Activated T-cell treated with anti-CD3 and anti-CD28 coated beads, Interleukin-2, amount 50 U/mL, for 72 hours (primary cell): ENCODE measurements at regions not wholly inside any gene's neighbourhood (a gene's known extent, or its start where the extent isn't known, plus 50 kb on each side); places are given as distances from the start of the nearest gene placed in this dataset.
"Not testable (repeated sequence)": the region's sequence is repeated elsewhere in the genome, so short reads cannot be mapped to it uniquely, and the experiment has no call there.

Experiments used
- ATAC-seq, 2 donors: fragments of 150-1000 bp; cut with Tn5 transposase; replicated peaks in 1 of 2; 2 replicates each; pipeline ENCODE4 v1.10.0; 2021; ENCODE audit warnings: moderate library complexity in 2 of 2, mild to moderate bottlenecking in 1 of 2
- DNase-seq, 2 donors: peaks; one replicate each; pipeline ENCODE4 v3.0.0; 2021 to 2022; ENCODE audit warnings: mixed read lengths in 1 of 2
- H3K27ac Mint-ChIP-seq: one replicate; pipeline ENCODE4 v1.8.0; 2022; ENCODE audit warnings: mild to moderate bottlenecking, moderate library complexity, mixed read lengths
- H3K27me3 Mint-ChIP-seq: one replicate; pipeline ENCODE4 v1.8.0; 2022; ENCODE audit warnings: low read depth, mixed read lengths
- H3K36me3 Mint-ChIP-seq, 2 donors: one replicate each; pipeline ENCODE4 v1.8.0; 2022; ENCODE audit warnings: mixed read lengths in 2 of 2, mild to moderate bottlenecking in 1 of 2; ENCODE audit not compliant: insufficient read depth in 2 of 2
- H3K4me1 Mint-ChIP-seq: one replicate; pipeline ENCODE4 v1.8.0; 2022; ENCODE audit warnings: low read depth, mixed read lengths
- H3K4me3 Mint-ChIP-seq, 2 donors: one replicate each; pipeline ENCODE4 v1.8.0; 2022; ENCODE audit warnings: mild to moderate bottlenecking in 2 of 2, mixed read lengths in 2 of 2, moderate library complexity in 2 of 2
- H3K9me3 Mint-ChIP-seq, 2 donors: one replicate each; pipeline ENCODE4 v1.8.0; 2022; ENCODE audit warnings: mixed read lengths in 2 of 2

DNA sequence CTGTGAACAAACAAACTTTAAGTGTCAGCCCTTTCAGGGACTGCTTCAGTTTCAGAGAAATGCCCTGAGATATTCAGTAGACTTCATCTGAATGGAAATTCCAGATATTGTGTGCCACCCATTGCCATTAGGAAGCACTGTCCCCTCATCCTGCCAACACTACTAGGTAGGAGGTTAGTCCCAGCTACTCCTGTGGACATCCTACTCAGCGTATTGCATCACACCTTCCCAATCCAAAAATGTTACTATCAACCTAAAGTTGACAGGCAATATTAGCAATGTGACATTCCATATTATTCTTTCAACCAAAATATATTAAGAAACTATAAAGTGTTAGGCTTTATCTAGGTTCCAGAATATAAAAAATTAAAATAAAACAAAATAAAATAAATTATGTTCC lies 552.0 kb upstream of the ST8SIA4 start:
- no peak overlapping the region for H3K4me3 Mint-ChIP-seq
- ATAC-seq, result no peak
- H3K36me3 Mint-ChIP-seq, result no peaks in the 10 kb centered on the region
- DNase-seq, result no peak
- no peaks in the 10 kb centered on the region for H3K27me3 Mint-ChIP-seq
- no peak overlapping the region for H3K27ac Mint-ChIP-seq
- H3K9me3 Mint-ChIP-seq, result no peaks in the 10 kb centered on the region
- H3K4me1 Mint-ChIP-seq, result no peaks in the 10 kb centered on the region

DNA sequence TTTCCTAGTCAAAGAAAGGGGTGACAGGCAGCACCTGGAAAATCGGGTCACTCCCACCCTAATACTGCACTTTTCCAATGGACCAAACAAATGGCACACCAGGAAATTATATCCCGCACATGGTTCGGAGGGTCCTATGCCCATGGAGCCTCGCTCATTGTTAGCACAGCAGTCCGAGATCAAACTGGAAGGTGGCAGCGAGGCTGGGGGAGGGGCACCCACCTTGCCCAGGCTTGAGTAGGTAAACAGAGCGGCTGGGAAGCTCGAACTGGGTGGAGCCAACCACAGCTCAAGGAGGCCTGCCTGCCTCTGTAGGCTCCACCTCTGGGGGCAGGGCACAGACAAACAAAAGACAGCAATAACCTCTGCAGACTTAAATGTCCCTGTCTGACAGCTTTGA lies 539.2 kb upstream of the ST8SIA4 start:
- ATAC-seq, H3K27me3 Mint-ChIP-seq, H3K27ac Mint-ChIP-seq, H3K4me3 Mint-ChIP-seq, H3K4me1 Mint-ChIP-seq, H3K36me3 Mint-ChIP-seq, DNase-seq, H3K9me3 Mint-ChIP-seq: not testable (repeated sequence)

DNA sequence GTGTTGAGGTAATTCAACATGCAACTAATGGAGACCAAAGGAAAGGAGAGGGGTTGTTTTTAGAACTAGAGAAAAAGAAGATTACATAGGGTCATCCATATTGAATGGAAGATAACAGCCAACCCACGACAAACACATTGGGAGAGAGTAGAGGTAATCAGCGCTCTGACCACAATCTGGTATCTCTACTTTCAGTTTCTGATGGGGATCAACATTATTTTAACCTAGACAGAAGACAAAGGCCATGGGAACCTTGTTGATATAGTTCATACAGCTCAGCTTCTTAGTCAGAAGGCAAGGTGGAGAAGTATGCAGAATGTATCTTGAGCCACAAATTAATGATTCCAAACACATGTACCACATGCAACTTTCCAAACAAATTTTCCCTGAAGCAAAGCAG lies 537.1 kb upstream of the ST8SIA4 start:
- Mint-ChIP-seq H3K36me3 (peaks cover 0 to 2% of the 10 kb centered on the region in 2 donors), H3K27ac (no peak overlapping the region), H3K9me3 (peaks cover 3 to 6% of the 10 kb centered on the region in 2 donors), H3K4me1 (no peaks in the 10 kb centered on the region), H3K4me3 (no peak overlapping the region), H3K27me3 (no peaks in the 10 kb centered on the region)
- no peak for ATAC-seq
- no peak for DNase-seq

DNA sequence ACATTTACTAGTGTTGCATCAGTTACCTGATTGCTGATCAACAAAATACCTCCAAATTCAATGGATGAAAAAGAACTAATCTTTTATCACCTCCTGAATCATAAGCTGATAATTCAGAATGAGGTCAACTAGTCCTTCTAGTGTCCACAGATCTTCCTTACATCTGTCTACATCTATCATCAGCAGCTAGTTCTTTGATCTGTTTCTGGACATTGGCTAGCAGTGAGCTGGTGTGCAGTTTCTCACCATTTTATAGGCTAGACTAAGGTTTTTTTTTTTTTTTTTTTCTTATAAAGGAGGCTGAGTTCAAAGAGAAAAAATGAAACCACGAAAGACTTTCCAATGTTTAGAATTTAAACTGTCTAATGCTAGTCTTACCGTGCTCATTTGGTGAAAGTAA lies 534.3 kb upstream of the ST8SIA4 start:
- Mint-ChIP-seq H3K27me3 (no peaks in the 10 kb centered on the region), H3K4me3 (no peak overlapping the region), H3K4me1 (no peaks in the 10 kb centered on the region), H3K36me3 (no peaks in the 10 kb centered on the region), H3K9me3 (no peaks in the 10 kb centered on the region), H3K27ac (no peak overlapping the region)
- no peak for DNase-seq
- no peak for ATAC-seq

DNA sequence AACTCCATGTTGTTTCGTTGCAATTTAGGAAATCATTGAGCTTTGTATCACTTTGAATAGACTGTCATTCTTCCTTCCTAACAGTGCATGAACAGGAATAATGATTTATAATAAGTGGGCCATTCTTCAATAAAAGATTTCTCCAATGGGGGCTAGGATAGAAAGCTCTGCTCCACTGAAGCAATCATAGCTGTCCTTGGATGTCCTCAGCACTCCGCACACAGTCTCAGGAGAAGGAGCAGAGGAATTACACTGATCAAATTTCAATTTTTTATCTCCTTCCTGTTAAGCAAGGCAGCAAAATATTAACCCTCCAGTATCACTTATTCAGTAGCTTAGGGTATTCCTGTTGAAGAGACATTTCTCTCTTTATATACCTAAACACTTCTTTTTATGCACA lies 532.7 kb upstream of the ST8SIA4 start:
- DNase-seq, result no peak
- Mint-ChIP-seq H3K27ac (no peak overlapping the region), H3K4me1 (no peaks in the 10 kb centered on the region), H3K4me3 (no peak overlapping the region), H3K36me3 (no peaks in the 10 kb centered on the region), H3K9me3 (peaks cover 0 to under 1% of the 10 kb centered on the region in 2 donors), H3K27me3 (no peaks in the 10 kb centered on the region)
- ATAC-seq, result no peak

DNA sequence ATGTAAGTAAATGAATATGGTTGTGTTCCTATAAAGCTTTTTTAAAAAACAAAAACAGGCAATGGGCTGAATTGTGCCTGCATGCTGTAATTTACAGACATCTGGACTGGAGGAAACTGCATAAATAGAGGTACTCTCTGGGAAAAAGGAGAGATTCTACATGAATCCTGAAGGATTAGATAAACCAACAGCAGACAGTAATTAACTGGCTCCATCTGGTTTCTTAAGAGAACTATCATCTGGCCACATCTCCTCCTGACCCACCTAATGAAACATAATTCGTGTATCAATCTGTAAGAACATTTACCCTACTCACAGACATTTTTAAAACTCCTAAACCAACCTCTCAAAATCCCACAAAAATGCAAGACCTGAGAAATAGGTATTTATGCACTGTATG lies 528.1 kb upstream of the ST8SIA4 start:
- H3K36me3 Mint-ChIP-seq, result peaks cover 0 to 1% of the 10 kb centered on the region in 2 donors
- H3K4me1 Mint-ChIP-seq, result no peaks in the 10 kb centered on the region
- DNase-seq (no peak), ATAC-seq (no peak)
- H3K27me3 Mint-ChIP-seq, result no peaks in the 10 kb centered on the region
- no peak overlapping the region for H3K4me3 Mint-ChIP-seq
- peaks cover 4% of the 10 kb centered on the region in 2 donors for H3K9me3 Mint-ChIP-seq
- no peak overlapping the region for H3K27ac Mint-ChIP-seq

DNA sequence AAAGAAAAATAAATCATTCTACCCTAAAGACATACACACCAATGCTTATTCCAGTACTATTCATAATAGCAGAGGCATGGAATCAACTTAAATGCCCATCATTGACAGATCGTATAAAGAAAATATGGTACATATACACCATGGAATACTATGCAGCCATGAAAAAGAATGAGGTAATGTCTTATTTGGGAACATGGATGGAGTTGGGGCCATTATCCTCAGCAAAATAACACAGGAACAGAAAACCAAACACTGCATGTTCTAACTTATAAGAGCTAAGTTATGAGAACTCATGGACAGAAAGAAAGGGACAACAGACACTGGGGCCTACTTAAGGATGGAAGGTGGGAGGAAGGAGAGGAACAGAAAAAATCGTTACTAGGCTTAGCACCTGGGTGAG lies 527.5 kb upstream of the ST8SIA4 start:
- Mint-ChIP-seq H3K4me3 (no peak overlapping the region), H3K27me3 (no peaks in the 10 kb centered on the region), H3K9me3 (peaks cover 4% of the 10 kb centered on the region in 2 donors), H3K36me3 (peaks cover 0 to 1% of the 10 kb centered on the region in 2 donors), H3K27ac (no peak overlapping the region), H3K4me1 (no peaks in the 10 kb centered on the region)
- DNase-seq (no peak), ATAC-seq (no peak)

DNA sequence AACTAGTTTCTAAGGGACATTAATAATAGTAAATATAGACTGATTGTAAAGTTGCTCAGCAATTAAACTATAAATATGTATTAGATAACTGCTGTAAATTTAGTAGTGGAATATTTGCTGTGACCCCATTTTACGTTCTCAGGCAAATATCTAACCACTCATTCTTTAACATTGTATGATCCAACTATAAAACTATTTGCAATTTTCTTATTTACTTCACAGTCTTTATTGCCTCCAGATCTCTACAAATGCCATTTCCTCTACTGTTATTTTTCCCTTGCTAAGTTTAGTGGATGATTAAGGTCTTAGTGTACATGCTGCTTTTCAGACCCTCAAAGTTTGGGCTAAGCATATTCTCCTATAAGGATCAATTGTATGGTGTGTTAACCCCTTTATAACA lies 526.2 kb upstream of the ST8SIA4 start:
- Mint-ChIP-seq H3K27ac (no peak overlapping the region), H3K9me3 (peaks cover 4% of the 10 kb centered on the region in 2 donors), H3K27me3 (no peaks in the 10 kb centered on the region), H3K36me3 (peaks cover 0 to 1% of the 10 kb centered on the region in 2 donors), H3K4me1 (no peaks in the 10 kb centered on the region), H3K4me3 (no peak overlapping the region)
- ATAC-seq, result no peak
- DNase-seq, result no peak

DNA sequence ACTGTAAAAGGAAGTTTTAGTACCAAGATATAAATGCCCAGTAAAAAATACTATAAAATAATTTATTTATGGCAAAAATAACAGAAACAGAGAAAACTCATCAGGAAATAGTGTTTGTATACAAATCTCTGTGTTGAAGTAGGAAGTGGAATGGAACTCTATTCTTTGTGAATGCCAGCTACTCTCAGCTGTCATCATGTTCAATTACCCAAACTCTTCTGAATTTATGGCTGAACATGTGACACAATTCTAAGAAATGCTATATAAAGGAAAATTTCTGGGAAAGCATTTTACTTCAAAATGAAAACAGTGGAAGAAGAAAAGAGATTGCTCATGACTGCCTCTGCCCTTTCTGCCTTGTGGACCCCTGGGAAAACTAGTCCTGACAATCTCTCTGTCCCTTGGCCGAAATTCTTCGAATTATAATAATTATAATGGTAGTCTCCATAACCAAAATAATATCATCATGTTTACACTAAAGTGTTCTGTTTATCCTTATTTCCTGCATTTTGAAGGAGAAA lies 522.3 kb upstream of the ST8SIA4 start:
- Mint-ChIP-seq H3K9me3 (peaks cover under 1 to 1% of the 10 kb centered on the region in 2 donors), H3K36me3 (peaks cover 0 to under 1% of the 10 kb centered on the region in 2 donors), H3K27ac (no peak overlapping the region), H3K4me3 (no peak overlapping the region), H3K27me3 (no peaks in the 10 kb centered on the region), H3K4me1 (no peaks in the 10 kb centered on the region)
- ATAC-seq, result no peak
- no peak for DNase-seq

DNA sequence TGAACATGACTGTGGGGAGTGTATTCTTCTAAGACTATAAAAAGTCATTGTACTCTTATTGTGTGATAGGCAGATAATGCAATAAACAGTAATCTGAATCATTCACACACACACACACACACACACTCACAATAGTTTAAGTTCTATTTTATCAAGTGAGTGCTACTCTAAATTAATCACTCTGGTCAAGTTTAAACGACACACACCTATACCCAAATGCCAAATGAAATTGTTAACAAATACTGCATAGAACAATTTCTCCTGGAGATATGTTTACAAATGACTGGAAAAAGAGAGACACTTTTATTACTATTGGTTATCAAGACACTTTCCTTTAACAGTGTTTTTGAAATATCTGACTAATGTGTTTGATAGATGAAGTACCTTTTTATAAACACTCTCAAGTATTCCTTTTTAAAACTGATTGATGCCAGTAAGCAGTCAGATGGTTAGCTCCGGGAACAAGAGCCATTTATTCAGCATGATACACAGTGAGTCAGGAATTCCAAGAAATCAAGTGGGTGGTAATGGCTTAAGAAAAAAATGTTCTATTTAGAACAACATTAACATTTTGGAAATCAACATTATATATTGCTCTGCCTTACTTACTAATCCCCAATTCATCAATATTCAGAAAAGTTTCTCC lies 521.6 kb upstream of the ST8SIA4 start:
- no peak overlapping the region for H3K27ac Mint-ChIP-seq
- H3K27me3 Mint-ChIP-seq, result no peaks in the 10 kb centered on the region
- ATAC-seq (no peak), DNase-seq (no peak)
- H3K4me3 Mint-ChIP-seq, result no peak overlapping the region
- no peaks in the 10 kb centered on the region for H3K4me1 Mint-ChIP-seq
- no peaks in the 10 kb centered on the region for H3K36me3 Mint-ChIP-seq
- H3K9me3 Mint-ChIP-seq, result no peaks in the 10 kb centered on the region

DNA sequence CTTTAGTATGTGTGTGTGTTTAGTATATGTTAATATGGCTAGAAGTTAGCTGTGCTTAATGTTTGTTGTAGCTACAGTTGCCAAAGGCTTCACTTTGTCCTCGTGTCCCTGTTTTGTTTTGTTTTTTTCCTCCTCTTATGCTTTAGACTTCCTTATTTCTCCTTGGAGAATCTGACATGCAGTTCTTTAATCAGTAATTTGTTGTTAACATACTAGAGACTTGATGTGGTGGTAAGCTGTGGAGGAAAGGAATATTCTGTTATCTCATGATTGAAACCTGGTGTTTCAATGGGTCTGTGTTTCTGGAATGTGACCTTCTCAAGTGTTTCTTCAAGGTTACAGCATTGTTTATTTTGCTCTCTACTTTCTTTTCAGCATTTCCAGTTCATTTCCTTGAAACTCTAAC lies 515.6 kb upstream of the ST8SIA4 start:
- Mint-ChIP-seq H3K4me3 (no peak overlapping the region), H3K36me3 (no peaks in the 10 kb centered on the region), H3K27me3 (no peaks in the 10 kb centered on the region), H3K27ac (no peak overlapping the region), H3K9me3 (no peaks in the 10 kb centered on the region), H3K4me1 (no peaks in the 10 kb centered on the region)
- ATAC-seq (no peak), DNase-seq (no peak)

DNA sequence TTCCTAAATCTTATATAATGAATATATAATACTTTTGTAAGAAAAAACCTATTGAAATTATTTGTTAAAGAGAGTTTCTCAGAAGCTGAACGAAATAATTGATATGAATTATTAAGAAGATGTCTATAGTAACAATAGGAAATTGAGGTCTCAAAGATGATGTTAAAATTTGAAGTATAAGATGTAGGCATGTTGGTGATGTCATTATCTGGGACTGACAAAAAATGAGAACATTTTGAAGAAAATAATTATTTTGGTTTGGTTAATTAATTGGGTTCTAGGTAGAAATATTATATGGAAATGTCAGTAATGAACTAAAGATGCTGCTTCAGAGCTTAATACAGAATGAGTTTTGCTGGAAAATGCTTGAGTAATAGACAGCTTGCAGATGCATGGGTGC lies 501.4 kb upstream of the ST8SIA4 start:
- no peak overlapping the region for H3K27ac Mint-ChIP-seq
- no peak for ATAC-seq
- no peak overlapping the region for H3K4me3 Mint-ChIP-seq
- no peaks in the 10 kb centered on the region for H3K36me3 Mint-ChIP-seq
- no peaks in the 10 kb centered on the region for H3K27me3 Mint-ChIP-seq
- no peak for DNase-seq
- no peaks in the 10 kb centered on the region for H3K9me3 Mint-ChIP-seq
- no peaks in the 10 kb centered on the region for H3K4me1 Mint-ChIP-seq

DNA sequence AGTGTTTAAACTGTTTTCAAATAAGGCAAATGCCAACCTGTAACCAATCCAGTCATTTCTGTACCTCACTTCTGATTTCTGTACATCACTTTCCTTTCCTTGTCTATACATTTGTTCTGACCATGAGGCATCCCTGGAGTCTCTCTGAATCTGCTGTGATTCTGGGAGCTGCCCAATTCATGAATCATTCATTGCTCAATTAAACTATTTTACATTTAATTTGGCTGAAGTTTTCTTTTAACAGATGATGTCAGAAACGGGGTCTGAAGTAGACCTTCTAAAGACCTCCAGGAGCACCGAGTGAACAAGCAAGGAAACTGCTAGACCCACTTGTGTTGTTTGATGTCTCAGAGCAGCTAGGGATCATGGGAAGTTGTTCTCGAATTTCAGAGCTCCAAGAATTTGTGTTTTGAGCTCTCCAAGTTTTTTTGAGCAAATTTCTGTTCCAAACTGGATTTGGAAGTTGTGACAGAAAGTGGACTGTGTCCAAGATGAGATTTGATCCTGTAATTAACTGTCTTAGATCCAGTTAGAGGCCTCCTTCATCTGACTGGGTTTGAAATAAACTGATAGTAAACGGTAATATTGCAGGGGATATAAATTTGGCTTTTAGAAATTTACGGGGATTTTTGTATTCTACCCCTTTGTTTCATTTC lies 490.8 kb upstream of the ST8SIA4 start:
- DNase-seq, result no peak
- Mint-ChIP-seq H3K9me3 (no peaks in the 10 kb centered on the region), H3K4me1 (no peaks in the 10 kb centered on the region), H3K4me3 (no peak overlapping the region), H3K27ac (no peak overlapping the region), H3K36me3 (no peaks in the 10 kb centered on the region), H3K27me3 (no peaks in the 10 kb centered on the region)
- no peak for ATAC-seq
